SHP77 (cell line): ENCODE measurements at regions not wholly inside any gene's neighbourhood (a gene's known extent, or its start where the extent isn't known, plus 50 kb on each side); places are given as distances from the start of the nearest gene placed in this dataset.
"Not testable (repeated sequence)": the region's sequence is repeated elsewhere in the genome, so short reads cannot be mapped to it uniquely, and the experiment has no call there.

ENCODE experiments used
- DNase-seq, 2 experiments: peaks; one replicate each; lab custom pipeline; 2025; lab: John Stamatoyannopoulos, UW

DNA sequence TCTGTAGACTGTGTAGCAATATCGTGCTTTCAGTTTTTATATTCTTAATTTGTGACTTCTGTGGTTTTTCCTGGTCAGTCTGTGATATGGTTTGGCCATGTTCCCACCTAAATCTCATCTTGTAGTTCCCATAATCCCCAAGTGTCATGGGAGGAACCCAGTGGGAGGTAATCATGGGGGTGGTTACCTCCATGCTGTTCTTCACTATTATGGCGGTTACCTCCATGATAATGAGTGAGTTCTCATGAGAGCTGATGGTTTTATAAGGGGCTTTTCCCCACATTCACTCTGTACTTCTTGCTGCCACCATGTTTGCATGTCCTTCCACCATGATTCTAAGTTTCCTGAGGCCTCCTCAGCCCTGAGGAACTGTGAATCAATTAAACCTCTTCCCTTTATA is 169.8 kb downstream of the LEPR start:
- no peak for DNase-seq

DNA sequence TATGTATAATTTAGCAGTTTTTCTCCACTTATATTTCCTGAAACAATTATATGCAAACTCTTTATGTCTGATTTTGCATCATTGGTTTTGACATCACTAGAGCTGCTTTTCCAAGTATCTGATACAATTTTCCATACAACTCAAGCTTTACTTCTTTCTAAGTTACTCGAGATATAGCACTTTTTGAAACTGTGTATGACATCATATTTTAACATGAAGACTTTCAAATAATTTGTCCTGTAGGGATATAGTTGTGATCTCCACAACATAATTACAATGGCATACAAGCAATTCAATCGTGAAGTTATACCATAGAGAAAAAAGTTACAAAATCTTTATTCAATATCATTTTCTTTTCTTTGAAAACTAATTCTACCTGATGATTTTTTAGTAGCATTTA is 173.0 kb downstream of the LEPR start:
- no peak for DNase-seq

DNA sequence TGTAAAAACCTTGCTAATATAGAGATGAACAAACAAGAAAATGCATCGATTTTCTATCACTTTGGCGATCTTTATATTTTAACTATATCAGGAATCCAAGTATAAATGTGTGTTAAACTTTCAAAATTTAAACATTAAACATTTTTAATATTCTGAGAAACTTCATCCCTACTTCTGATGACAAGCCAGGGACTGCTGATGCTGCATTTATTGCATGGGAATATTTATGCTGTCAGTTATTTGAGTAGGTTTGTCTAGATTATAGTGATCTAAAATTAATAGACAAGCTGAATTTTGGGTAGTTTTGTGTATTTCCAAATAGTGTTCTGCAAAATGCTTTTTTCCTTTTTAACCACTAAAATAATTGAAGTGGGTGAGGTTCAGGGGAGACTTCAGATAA is 175.3 kb downstream of the LEPR start:
- DNase-seq: no peak

DNA sequence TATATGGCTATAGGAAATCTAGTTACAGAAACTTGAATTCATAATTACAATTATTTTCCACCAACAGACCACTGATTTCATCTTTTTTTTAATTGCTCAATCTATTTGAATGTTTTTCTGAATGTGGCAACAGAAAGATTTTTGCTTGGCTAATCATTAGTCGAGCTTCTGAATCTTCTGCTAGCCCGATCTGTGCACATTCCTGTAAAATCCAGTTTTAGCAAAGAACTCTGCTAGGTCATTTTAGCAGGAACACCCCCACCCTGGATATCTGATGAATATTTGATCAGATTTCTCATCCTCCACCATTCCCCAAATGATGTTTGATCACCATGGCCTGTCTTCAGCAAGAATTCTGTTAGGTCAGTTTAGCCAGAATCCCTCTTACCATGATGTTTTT is 176.3 kb downstream of the LEPR start:
- DNase-seq: no peak

DNA sequence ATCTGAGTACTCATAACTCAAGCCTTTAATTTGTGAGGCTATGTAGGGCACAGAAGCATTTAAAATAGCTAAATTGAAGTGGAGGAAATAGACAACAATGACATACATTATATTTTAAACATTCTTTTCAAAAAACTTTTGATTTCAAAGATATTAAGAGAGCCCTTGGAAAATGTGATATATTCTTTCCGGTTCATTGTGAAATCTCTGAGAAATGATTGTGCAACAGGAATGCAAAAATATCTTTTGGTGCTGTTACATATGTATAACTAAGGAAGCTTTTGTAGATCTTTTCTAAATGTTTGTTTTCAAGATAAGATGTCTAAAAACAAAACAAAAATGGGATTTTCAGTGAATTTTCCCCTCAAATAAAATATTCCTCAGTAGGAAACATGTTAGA is 185.2 kb downstream of the LEPR start:
- no peak for DNase-seq

DNA sequence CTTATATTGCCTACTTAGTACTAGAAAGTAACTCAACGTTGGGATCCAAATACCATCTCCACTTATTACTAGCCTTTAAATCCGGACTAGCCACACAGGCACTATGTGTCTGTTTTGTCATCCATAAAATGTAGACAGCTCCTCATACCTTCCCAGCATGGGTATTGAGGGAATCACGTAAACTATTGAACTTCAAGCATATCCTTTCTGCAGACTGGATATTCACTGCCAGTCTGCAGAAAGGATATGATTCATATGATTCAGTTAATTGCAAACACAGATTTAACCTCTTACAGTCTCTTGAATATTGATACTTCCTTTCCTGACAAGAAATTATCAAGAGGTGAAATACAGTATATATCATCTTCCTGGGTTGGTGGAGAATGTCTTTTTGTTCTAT is 186.0 kb downstream of the LEPR start:
- no peak for DNase-seq

DNA sequence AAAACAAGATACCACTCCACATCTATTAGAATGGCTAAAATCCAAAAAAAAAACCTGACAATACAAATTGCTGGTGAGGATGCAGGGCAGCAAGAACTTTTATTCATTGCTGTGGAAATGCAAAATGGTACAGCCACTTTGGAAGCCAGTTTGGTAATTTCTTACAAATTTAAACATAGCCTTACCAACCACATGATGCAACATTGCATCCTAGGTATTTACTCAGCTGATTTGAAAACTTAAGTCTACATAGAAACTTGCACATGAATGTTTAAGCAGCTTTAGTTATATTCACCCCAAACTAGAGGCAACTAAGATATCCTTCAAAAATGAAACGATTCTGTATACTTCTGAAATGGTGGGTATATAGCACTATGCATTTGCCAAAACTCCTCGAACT is 178.8 kb upstream of the PDE4B start:
- DNase-seq: no peak

DNA sequence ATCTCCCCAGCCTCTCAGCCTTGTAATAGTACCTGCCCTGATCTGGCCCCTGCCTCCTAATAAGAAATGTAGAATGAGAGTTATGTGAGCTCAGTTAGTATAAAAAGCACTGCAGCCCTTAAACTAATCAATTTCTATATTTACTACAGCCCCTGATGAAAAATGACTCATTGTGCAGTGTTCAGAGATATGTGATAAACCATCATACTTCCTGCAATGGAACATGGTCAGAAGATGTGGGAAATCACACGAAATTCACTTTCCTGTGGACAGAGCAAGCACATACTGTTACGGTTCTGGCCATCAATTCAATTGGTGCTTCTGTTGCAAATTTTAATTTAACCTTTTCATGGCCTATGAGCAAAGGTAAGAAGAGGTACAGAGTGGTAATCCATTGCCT is 176.8 kb upstream of the PDE4B start:
- no peak for DNase-seq

DNA sequence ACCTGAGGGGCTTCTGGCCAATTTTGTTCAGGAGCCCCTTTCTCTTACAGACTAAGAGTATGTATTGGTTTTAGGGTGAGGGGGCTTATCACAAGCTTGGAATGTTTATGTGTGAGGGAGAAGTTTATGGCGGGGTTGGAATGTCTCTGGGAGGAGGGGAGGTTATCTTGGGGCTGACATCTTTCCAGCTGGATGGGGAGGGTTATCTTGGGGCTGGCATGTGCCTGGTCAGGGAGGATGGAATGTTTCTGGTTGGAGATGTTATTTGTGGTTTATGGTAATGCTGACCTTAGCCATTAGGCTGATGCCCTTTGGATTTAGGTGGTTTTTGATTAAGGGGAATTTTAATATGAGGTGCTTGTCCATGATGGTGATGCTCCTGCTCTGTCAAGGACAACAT is 171.0 kb upstream of the PDE4B start:
- not testable (repeated sequence) for DNase-seq

DNA sequence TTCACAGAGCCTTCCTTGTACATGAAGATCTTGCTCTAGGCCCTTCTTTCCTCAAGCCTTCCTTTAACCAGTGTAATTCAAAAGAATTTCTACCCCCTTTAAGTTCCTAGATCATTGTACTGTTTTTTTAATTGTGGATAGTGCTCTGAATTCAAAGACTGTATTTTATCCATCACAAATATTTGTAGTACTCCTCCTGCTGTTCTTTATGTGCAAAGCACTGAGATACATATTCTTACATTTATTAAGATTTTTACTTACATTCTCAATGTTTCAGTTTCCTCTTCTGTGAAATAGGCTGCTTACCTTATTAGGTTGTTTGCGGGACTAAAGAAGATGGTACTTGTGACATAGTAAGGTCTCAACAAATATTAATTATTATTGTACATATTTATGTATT is 168.8 kb upstream of the PDE4B start:
- DNase-seq: no peak

DNA sequence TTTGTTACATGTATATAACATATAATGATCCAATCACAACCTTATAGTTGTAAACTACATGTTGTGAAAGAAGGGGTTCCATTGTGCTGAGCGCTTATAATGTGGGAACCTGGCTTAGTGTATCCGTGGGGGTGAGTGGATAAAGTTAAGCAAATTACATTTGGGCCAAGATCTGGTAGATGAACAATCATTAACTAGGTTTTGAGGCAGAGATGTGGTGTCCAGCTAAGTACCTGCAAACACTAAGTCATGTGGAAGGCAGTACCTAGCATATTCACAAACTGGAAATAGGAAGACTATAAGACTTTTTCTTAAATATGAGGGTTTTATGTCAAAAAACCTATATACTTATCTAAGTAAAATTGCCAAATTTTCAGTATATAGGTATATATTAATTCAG is 167.2 kb upstream of the PDE4B start:
- DNase-seq: no peak

DNA sequence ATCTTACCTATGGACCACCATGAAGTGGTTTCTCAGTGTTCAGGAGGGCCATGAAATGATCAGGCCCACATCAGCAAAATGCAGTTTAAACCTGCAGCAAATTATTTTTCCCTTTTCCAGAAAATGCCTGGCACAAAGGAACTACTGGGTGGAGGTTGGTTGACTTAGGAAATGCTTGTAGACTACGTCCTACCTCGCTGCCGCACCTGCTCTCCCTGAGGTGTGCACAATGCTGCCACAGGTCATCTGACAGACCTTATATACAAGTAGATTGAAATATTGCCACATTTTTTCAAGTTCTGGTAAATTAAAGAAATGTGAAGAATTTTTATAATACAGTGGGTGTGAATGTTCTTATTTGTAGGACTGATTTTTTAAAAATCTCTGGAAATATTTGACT is 166.7 kb upstream of the PDE4B start:
- DNase-seq: no peak

DNA sequence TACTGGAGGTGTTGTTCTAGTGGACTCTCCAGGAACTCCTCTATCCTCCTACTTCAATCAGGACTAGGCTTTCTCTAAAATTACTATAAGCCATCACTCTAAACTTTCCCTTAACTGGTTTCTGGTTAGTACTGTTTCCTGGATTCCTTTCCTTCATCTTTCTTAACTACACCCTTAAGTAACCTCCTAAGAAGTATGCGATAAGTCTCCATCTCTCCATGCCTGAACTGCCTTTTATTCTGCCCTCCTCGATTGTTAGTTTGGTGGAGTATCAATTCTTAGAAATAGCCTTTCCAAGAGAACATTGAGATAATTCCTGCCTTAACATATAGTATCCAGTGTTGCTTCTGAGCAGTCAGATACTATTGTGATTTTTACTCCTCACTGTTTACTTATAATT is 162.9 kb upstream of the PDE4B start:
- no peak for DNase-seq

DNA sequence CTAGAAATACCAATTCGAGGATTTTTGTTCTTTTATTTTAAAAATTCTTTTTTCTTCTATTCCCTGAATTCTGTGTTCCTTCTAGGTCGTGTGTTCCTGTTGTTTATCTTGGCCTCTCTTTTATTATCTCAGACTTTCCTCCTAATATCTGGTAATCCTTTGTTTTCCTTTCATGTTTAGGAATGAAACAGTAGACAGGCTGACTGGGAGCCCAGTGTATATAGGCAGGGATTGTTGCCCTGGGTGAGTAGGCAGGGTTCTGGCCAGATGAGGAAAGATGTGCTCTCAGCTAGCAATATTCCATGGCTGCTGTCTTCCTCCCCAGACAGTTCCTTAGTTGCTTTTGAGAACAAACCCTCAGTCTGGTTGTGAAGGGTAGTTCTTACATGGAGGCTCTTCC is 161.8 kb upstream of the PDE4B start:
- no peak for DNase-seq

DNA sequence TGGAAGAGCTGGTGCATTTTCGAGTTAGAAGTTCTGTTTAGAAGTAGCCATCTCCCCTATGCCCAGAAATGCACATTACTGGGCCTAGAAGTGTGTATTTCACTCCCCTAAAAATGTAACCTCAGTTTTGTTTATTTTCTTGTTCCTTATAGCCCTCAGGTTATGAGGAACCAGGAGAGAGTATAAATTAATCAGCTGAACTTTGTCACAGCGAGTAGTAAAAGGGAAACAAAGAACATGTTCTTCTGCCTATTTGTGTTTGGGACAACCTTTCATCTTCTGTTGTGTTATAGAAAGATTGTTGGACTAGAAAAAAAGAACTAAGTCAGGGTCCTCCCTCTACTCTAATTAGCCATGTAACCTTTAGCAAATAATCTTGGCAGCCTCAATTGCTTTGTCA is 160.5 kb upstream of the PDE4B start:
- DNase-seq: no peak

DNA sequence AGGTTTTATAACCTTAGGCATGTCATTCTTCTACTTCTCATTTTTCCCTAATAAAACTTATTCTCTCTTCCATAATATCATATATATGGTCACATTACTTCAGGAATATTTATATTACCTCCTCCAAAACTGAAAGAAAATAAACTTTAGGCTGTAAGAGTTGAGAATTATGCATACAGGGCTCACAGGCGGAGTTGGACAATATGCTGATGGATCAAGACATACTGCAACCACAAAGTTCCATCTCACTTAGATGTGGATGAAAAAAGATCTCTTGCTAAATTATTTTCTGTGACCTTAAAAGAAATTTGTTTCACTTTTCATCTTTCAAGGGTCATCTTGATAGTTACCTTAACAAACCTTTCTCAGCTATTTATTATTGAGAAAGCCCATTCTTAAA is 152.6 kb upstream of the PDE4B start:
- no peak for DNase-seq

DNA sequence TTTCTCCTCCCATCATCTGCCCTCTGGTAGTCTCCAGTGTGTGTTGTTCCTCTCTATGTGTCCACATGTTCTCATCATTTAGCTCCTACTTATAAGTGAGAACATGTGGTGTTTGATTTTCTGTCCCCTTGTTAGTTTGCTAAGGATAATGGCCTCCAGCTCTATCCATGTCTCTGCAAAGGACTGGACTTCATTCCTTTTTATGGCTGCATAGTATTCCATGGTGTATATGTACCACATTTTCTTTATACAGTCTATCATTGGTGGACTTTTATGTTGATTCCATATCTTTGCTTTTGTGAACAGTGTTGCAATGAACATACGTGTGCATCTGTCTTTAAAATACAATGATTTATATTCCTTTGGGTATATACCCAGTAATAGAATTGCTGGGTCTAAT is 143.5 kb upstream of the PDE4B start:
- not testable (repeated sequence) for DNase-seq

DNA sequence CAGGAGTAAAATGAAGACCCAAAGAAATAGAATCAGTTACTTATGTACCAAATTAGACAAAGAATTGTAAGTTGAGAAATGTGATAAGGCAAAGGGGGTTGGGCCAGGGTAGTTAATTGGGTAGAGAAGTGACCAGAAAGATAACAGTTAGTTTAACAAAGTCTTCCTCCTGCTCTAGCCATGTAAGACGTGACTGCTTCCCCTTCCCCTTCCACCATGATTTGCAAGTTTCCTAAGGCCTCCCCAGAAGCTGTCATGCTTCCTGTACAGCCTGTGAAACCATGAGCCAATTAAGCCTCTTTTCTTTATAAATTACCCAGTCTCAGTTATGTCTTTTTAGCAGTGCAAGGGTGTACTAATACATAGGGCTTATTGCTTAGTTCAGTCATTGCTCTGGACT is 142.0 kb upstream of the PDE4B start:
- no peak for DNase-seq

DNA sequence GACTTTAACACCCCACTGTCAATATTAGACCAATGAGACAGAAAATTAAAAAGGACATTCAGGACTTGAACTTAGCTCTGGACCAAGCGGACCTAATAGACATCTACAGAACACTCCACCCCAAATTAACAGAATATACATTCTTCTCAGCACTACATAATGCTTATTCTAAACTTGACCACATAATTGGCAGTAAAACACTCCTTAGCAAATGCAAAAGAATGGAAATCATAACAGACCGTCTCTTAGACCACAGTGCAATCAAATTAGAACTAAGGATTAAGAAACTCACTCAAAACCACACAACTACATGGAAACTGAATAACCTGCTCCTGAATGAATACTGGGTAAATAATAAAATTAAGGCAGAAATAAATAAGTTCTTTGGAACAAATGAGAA is 138.2 kb upstream of the PDE4B start:
- DNase-seq: not testable (repeated sequence)

DNA sequence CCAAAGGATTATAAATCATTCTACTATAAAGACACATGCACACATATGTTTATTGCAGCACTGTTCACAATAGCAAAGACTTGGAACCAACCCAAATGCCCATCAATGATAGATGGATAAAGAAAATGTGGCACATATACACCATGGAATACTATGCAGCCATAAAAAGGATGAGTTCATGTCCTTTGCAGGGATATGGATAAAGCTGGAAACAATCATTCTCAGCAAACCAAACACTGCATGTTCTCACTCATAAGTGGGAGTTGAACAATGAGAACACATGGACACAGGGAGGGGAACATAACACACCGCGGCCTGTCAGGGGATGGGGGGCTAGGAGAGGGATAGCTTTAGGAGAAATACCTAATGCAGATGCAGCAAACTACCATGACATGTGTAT is 135.1 kb upstream of the PDE4B start:
- DNase-seq: not testable (repeated sequence)

DNA sequence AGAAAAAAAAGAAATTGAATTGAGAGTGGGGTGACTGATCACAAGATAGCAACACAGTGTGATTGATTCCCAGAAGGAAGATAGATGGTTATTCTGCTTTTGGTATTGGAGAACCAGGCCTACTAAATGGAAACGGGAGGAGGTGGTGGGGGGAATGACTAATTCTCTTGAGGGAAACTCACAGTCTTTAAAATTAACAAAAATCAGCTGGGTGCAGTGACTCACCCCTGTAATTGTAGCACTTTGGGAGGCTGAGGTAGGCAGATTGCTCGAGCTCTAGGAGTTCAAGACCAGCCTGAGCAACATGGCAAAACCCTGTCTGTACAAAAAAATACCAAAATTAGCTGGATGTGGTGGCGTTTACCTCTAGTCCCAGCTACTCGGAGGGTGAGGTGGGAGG is 134.6 kb upstream of the PDE4B start:
- no peak for DNase-seq

DNA sequence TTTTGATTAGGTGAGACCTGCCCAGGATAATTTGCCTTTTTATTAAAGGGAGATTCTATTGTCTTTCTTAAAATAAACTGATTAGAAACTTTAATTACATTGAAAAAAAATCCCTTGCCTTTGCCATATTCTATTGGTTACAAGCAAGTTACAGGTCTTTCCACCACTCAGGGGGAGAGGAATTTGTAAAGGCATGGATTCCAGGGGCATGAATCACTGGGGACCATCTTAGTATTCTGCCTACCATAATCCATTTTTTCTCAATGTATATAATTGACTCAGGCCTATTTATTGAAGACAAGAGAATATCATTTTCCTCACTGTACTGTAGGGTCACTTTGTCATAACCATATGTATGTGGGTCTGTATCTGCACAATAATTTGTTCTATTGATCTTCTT is 124.3 kb upstream of the PDE4B start:
- DNase-seq: no peak

DNA sequence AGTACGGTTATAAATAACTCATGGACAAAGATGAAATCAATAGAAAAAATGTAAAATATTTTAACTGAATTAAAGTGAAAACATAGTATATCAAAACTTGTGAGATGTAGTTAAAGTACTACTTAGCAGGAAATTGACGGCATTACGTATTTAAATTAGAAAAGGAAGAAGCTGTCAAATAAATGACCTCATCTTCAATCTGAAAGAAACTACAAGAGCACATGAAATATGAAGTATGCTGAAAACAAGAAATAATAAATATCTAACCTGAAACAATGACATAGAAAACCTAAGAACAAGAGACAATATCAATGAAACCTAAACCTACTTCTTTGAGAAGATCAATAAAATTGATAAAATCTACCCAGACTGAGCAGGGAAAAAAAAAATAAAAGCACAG is 122.2 kb upstream of the PDE4B start:
- DNase-seq: no peak

DNA sequence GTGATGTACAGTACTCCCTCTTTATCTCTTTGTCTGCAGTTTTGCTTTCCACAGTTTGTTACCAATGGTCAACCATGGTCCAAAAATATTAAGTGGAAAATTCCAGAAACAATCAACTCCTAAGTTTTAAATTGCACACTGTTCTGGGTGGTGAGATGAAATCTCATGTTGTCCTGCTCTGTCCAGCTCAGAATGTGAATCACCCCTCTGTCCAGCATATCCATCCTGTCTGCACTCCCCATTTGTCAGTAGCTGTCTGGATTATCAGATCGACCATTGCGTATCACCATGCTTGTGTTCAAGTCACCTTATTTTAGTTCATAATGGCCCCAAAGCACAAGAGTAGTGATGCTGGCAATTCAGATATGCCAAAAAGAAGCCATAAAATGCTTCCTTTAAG is 118.2 kb upstream of the PDE4B start:
- no peak for DNase-seq

DNA sequence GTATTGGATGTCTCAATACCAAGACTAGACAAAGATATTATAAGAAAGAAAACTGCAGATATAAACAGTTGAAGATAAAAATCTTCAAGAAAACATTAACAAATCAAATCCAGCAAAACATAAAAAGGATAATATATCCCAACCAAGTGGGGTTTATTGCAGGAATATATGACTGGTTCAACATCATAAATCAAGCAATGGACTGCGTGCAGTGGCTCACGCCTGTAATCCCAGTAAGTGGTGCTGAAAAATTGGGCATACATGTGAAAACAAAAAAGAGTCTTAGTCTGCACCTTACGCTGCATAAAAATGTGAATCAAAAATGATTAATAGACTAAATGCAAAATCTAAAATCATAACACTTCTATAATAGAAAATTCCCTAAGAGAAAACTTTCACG is 112.9 kb upstream of the PDE4B start:
- no peak for DNase-seq
